ENCODE measurements at regions not wholly inside any gene's neighbourhood (a gene's known extent, or its start where the extent isn't known, plus 50 kb on each side); places are given as distances from the start of the nearest gene placed in this dataset.
"Not testable (repeated sequence)": the region's sequence is repeated elsewhere in the genome, so short reads cannot be mapped to it uniquely, and the experiment has no call there.

DNA sequence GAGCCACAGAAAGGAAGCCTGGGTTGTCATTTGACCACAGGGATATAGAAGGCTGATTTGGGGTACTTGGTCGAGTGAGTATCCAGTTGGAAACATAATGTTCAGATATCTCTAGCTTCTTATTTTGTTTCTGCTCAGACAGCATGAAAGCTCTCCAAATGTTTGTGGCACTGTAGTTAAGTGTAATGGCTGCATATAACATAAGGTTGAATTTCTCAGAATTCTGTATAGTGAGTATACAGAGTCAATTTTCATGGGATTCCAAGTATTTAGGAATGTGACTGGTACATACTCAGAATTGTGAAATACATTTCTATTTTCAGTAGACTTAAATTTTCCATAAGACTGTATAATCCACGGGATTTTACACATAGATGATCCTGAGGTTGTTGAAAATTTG, 2102.1 kb upstream of the RAG2 start:
- no peak for DNase-seq

DNA sequence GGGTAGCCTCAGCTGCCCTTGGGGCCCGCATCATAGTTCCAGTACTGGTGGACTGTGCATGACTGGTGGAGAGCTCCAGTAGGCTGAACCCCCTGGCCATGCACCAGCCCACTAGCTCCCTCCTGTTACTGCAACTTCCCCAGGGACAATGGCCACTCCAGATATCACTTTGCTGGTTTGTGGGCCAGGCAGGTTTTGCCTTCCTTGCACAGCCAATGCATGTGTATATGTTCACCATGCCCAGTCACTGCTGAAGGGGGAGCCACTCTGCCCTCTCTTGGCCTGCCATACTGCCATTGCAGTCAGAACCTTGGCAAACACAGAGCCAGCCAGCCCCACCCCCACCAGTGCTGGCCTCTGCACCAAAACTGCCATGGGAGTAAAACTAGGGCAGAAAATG, 2095.3 kb upstream of the RAG2 start:
- no peak for DNase-seq

DNA sequence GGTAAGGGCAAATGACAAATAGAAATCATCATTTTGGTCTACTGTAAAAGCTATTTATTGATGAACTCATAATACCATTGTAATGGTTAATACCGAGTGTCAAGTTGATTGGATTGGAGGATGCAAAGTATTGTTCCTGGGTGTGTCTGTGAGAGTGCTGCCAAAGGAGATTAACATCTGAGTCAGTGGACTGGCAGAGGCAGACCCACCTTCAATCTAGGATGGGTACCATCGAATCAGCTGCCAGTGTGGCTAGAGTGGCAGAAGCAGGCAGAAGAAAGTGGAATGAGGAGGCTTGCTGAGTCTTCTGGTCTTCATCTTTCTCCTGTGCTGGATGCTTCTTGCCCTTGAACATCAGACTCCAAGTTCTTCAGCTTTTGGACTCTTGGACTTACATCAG, 2092.2 kb upstream of the RAG2 start:
- not testable (repeated sequence) for DNase-seq

DNA sequence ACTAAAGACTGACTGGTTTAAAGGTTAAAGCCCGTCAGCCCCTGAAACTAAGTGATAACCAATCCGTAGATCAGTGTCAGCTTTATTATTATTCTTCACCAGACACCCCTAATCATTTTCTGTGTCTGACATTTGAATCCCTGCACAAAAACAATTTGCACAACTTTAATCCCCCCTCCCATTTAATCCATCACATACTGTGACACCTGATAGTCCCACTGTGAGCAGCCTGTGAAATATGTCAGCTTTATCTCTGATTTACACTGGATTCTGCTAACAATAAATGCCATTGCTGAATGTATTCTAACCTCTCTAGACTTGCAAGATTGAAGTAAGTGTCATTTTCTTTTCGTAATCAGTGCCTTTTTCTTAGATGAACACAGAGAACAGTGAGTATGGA, 2089.0 kb upstream of the RAG2 start:
- no peak for DNase-seq

DNA sequence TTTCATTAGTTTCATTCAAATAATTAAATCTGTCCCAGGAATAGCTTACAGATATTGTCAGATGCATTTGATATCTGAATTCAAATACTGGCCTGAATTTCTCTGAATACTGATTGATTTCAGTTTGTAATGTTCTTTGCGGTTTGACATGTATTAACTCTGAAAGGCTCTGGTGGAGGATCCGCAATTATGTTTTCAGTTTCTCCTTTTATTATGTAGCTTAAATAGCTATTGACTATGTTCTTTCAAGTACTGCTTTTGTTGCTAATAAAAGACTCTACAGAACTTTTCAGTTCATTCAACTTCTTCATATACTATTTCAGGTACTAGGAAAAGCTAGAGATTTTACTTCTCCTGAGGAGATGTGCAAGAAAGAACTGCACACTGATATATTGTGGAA, 2085.4 kb upstream of the RAG2 start:
- DNase-seq = no peak

DNA sequence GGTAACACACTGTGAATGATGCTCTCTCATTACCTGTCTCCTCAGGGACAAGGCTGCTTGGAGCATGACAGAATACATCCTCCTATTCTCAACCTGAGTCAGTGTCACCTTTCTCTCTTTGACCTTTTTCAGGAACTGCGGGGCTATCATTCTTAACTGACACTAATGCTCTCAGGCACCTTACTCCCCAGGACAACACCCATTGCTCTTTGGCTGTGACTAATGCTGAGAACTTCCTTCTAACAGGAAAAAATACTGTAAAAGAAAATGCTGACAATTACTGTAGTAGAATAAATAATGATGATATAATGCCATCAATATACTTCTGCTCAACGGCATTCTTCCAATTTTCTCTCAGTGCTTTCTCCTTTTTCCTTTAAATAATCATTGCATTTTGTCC, 2082.7 kb upstream of the RAG2 start:
- DNase-seq = no peak

DNA sequence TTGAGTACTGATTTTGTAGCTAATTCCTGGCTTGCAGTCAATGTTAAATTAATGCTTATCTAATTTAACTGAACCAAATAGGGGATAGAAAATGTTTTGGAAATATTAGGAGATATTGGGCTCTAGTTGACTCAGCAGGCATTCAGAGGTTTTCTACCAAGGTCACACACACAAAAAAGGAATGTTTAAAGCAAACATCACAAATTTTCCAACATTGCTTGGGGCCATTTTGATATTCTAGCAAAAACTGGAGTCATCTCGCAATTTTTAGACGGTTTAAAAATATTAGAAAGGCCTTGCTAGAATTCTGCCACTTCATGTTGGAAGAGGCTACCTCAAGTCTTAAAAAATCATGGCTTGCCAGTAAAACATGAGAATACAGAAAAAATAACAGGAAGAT, 2082.1 kb upstream of the RAG2 start:
- DNase-seq = no peak

DNA sequence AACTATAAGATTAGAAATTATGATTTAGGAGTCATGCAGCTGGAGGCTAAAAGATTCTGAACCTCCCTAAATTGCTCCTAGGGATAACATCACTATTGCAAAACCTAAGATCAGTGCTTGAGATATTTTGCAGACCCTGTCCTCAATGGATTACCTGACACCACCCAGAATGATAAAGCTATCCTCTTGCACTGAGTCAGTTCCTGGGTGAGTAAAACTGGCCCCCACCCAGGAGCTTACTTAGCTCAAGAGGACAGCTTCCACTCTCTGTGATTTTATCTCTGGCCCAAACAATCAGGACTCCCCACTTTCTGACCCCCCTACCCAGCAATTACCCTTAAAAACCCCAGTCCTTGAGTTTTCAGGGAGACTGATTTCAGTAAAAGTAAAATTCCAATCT, 2074.4 kb upstream of the RAG2 start:
- DNase-seq = no peak

DNA sequence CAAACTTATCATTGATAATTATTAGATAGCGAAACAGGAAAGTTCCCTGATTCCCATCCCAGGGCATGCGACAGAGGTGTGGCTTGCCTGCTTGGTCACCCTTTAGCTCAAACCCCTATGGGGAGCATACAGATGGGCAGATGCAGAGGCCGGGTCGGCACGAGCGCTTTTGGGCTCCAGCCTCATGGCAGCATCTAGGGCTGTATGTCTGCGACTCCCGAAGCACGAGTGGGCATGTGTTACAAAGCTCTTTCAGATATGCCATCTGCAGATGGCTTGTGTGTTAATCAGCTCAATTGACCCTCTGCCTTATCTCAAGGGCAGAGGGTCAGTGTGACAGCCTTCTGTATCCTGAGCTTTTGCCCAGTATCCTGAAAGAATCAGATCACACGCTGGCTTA, 2069.3 kb upstream of the RAG2 start:
- DNase-seq = no peak

DNA sequence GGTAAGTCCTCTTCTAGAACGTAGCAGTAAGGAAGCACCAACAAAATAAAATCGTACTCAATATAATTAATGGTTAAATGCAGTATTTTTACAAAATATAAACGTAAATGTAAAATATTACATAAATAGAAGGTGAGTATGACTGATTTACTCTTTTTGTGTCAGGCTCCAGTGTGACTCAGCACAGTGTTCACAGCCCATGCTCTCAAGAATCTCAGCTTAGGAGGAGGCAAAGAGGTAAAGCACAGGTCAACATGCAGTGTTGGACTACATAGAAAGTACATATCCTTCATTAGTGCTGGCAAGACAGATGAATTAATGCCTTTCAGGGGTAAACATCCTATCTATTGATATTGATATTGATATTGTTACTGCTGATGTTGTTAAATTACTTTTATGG, 2050.6 kb upstream of the RAG2 start:
- no peak for DNase-seq

DNA sequence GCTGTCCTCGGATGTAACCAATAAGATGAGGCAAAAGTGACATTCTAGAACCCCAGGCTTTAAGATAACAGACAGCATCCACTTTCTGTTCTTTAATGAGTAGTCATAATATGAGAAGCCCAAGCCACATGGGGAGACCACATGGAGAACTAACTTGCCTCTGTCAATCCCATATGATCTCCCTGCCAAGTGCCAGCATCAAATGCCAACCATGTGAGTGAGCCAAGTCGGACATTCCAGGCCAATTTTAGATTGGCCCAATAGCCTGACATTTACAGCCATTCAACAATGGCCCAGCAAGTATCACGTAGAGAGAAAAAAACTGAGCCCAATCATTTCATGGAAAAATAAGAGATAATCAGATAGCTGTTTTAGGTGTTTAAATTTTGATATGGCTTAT, 2048.3 kb upstream of the RAG2 start:
- DNase-seq = no peak

DNA sequence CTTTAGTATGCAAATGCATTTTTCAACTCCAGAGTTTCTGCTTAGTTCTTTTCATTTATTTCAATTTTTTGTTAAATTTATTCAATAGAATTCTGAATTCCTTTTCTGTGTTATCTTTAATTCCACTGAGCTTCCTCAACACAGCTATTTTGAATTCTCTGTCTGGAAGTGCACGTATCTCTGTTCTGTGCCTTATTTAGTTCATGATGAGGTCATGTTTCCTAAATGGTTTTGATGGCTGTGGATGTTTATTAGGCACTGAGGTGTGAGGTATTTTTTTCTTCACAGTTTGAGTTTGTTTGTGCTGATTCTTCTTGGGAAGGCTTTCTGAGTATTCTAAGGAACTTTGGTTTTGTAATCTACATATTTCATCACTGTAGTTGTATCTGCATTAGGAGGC, 2042.8 kb upstream of the RAG2 start:
- DNase-seq = no peak

DNA sequence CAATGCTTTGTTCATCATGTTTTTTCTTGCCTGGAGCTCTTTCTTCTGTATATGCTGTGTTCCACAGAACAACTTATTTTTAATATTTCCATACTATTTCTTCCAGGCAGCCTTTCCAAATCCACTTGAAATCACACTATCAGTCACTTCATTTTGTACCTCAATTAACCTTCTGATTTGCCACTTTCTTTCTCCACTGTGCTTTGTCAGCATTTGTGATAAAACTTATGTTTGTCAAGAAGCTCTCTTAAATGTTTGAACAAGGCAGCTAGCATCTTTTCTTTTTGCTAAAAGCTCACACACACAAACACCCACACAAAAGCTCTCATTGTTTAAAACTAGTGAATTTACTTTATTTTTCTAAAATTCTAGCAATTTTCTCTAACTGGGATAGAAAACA, 2014.7 kb upstream of the RAG2 start:
- DNase-seq = no peak

DNA sequence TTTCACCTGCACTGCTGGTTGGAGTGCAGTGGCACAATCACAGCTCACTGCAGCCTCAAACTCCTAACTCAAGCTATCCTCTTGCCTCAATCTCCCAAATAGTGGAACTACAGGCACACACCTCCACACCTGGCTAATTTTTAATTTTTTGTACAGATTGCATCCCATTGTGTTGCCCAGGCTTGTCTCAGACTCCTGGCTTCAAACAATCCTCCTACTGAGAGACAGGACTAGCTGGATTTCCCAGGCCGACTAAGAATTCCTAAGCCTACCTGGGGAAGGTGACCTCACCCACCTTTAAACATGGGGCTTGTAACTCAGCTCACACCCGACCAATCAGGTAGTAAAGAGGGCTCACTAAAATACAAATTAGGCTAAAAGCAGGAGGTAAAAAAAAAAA, 2003.3 kb upstream of the RAG2 start:
- not testable (repeated sequence) for DNase-seq

DNA sequence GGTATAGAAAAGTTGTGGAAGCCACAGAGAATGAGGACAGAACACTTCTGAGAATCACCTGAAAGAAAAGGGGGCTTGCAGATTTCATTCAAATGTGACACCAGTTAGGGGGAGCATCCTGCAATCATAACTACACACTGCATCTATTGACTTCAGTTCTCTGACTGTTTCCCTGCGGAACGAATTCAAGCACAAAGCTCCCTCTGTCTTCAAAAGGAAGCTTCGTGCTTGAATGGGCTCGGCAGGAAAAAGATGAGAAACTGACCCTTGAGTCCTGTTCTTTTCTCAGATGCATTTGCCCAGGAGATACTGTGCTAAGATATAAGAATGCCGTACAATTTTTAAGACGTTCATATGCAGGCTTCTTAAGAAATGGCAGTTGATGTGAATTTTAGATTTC, 2000.4 kb upstream of the RAG2 start:
- no peak for DNase-seq

DNA sequence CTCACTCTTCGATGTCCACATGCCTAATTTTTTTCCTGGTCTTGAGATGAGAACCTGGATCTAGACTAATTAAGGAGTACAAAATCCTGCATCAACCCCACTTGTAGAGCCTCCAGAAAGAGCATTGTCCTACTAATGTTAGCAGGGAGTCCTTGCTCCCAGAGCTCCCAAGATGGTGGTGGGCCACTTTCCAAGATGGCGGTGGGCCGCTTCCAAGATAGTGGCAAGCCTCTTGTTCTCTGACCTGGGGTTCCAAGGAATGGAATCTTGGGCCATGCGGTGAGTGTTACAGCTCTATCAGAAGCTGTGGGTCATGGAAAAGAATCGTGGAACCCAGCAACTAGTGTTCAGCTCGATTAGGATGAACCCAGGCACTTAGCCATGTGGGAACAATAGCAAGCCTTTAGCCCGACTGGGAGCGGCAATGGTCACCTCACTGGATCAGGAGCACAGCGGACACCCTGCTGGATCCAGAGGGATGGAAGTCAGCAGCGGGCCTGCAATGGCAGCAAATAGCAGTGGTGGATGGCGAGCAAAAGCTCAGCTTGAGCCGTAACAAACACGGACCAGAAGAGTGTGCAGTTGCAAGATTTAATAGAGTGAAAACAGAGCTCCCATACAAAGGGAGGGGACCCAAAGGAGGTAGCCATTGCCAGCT, 1997.5 kb upstream of the RAG2 start:
- DNase-seq = not testable (repeated sequence)

DNA sequence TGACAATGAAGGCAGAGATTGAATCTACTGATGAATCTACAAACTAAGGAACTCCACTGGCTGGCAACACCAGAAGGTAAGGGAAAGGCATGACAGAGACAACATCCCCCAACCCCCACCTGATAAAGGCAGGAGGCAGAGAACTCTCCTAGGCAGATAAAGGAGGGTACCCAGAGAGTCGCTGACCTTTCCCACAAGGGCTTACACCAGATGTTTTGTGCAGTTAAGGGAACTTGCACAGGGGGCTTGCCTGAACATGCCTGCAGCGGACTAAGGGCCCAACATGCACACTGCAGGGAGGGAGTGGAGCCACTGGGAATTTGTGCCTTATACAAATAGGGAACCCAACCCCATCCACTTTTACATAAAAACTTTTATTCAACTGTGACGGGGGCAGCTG, 1996.9 kb upstream of the RAG2 start:
- DNase-seq = no peak

DNA sequence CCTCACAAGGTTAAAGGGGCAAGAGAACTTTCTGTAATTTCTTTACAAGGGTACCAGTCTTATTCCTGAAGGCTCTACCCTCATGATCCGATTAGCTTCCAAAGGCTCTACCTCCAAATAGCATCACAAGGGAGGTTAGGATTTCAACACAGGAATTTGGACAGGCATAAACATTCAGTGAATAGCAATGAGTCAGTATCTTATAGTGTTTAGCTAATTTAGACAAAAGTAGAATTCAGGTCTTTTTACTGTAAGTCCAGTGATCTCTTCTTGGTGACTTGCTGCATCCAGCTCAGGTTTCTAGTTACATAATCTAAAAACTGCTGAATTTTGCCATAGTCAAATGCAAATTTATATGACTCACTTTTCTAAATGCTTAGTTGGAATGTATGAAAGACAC, 1995.6 kb upstream of the RAG2 start:
- DNase-seq = no peak

DNA sequence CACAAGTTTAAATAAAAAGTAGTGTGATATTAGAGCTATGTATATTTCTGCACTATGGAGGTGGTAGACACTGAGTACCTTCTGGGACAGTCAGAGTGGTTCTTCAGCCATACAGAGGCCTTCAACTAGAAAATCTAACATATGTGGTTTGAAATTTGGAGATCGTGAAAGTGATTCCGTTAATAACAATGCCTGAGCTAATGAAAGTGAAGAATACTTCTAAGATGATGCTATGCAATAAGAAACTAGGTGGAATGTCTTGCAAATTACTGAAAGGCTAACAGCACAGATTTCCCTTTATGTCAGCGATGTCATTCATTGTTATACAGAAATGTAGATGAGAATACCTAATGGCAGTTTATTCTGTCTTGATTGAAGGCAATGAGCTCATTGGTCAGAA, 1984.7 kb upstream of the RAG2 start:
- DNase-seq = no peak

DNA sequence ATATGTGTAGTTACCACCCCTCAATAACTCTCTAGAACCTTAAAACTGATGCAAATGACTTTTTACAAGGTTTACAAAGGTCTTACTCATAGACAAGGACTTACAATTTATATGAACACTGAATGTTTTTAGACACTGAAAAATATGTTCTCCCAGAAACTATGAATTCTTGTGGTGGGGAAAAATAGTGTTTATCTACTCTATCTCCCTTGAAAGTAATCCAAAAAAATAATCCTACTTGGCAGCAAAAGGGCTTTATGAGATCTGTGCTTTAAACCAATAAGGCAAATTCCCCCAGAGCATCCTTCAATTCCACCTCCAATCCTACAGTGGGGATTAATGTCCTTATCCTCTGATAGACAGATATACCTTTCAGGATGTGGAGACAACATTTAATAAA, 1984.1 kb upstream of the RAG2 start:
- no peak for DNase-seq

DNA sequence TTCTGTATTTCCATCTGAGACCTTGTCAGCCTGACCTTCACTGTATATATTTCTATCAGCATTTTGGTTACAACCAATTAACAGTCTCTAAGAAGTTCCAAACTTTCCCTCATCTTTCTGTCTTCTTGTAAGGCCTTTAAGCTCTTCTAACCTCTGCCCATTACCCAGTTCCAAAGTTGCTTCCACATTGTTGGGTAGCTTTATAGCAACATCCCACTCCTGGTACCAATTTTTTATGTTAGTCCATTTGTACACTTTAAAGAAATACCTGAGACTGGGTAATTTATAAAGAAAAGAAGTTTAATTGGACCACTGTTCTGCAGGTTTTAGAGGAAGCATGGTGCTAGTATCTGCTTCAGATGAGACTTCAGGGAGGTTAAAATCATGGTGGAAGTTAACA, 1979.7 kb upstream of the RAG2 start:
- DNase-seq = no peak

DNA sequence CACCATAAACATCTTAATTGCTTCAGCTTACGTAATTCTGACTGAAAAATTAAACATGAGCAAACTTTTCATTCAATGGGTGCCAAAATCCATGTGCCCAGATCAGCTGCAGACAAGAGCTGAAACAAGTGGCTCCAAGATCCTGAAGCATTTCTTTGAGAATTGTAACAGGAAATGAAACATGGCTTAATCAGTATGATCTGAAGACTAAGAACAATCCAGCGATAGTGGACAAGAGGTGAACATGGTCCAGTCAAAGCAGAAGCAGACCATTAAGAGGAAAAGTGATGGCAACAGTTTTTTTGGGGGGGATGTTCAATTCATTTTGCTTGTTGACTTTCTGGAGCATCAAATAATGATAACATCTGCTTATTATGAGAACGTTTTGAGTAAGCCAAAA, 1964.5 kb upstream of the RAG2 start:
- no peak for DNase-seq

DNA sequence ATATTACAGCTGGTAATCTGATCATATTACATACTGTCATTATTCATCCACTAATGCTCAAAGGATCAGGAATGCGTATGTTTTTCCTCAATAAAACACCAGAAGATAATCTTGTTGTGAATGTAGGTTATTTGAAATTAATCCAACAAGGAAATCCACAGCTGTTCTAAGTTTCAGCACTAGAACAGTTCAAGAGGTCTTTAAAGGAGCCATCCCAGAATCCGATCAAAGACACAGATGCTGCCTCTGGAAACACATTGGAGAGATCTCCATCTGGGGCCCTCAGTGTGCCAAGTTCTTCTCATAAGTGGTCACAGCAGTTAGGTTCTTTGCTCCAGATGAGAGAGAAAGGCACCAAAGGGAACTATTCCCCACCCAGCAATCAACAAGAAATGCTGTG, 1955.1 kb upstream of the RAG2 start:
- no peak for DNase-seq

DNA sequence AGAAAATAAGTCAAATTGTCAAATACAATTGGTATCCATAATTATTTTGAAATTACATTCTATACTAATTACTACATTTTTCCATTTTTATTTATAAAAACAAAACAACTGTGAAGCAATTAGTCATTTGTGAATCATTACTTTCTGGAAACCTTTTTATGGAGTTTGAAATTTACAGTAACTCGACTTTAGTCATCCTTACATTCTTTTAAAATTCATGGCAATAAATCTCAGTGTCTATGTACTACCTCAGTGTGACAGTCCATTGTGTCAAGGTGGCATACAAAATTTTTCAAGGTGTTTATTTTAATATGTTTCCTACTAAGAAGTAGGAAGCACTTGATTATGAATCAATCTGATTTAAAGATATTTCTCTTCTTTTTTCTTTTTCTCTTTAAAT, 1949.4 kb upstream of the RAG2 start:
- no peak for DNase-seq

DNA sequence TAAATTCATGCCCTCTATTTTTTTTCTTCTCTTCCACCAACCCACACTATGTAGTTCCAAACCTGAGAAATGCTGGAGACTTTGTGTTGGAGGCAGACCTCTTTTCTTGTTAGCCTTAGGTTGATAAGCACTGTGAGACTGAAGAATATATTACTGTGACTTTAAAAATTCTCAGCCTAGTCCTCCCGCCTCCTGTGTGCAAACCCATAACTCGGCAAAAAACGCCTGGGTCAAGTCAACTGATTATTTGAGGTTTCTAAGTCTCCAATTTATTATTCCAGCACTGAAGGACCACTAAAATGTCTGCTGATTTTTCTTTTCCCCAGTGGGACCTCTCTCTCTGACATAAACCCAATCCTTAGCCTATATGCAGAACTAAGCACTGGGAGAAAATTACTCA, 1946.0 kb upstream of the RAG2 start:
- no peak for DNase-seq

DNA sequence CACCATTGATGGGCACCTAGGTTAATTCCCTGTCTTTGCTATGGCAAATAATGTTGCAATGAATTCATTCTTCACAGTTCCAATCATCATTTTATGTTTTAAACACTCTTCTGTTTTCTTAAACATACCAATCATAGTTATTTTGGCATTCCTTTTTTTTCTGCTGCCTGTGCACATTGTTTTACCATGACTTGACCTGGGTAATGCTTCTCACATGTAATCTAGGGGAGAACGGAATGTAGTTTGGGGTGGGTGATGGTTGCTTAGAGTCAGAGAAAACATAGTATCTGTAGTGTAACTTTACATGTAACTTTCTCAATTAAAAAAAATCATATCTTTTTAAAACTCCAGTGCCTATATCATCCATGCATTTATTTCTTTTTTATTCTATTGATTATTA, 1945.3 kb upstream of the RAG2 start:
- no peak for DNase-seq

Data from amniotic stem cell (primary cell).